ENCODE measurements at regions not wholly inside any gene's neighbourhood (a gene's known extent, or its start where the extent isn't known, plus 50 kb on each side); places are given as distances from the start of the nearest gene placed in this dataset.

DNA sequence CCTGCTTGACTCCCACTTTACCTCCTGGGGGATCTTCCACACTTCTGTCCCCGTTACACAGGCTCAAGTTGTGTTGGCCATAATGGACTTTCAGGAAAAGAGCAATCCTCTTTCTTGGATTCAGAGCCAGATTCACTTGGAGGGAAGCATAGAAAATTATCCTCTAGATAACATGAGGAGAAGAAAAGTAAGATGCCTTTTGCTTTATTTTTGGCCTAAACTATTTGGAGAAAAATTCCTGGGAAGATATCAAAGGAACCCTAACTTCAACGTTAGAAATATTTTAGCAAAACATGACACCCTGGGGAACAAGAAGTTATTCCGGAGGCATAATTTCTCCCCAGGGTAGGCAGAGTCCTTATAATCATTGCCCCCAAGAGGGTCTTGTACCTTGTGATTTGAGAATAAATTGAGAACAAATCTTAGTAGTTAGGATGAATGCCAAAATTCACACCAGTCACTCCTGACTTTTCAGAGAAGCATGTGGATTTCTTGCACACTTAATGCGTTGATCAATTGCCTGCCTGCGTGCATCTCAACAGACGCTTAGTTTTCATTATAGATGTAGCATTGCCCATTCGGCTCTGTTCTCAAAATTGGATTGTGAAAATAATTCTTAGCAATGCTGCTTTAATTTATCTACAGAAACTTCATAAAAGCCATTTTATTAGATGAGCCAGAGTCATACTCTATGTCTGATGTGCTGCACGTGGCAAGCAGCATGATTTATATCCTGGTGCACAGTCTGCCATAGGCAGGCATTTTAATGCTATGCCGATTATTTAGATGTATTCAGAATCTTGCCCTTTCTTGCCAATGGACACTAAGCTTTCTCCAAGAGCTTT is 224.4 kb downstream of the C7orf25 start:
- H3K36me3 ChIP-seq (ENCODE audit: insufficient read depth in 1 of 2, low read depth in 1 of 2): no peaks in the 10 kb centered on the region
- H3K27ac ChIP-seq: no peak overlapping the region
- WGBS, 3 donors: 58 to 60% (median 58%) methylated on average over 9 of the region's 9 CpGs
- peaks cover 0 to 1% (median 0%) of the 10 kb centered on the region in 3 donors for H3K27me3 ChIP-seq (ENCODE audit: insufficient read depth in 3 of 3, low read length in 2 of 3)
- no peak for DNase-seq
- TF ChIP-seq, protein P1, sequence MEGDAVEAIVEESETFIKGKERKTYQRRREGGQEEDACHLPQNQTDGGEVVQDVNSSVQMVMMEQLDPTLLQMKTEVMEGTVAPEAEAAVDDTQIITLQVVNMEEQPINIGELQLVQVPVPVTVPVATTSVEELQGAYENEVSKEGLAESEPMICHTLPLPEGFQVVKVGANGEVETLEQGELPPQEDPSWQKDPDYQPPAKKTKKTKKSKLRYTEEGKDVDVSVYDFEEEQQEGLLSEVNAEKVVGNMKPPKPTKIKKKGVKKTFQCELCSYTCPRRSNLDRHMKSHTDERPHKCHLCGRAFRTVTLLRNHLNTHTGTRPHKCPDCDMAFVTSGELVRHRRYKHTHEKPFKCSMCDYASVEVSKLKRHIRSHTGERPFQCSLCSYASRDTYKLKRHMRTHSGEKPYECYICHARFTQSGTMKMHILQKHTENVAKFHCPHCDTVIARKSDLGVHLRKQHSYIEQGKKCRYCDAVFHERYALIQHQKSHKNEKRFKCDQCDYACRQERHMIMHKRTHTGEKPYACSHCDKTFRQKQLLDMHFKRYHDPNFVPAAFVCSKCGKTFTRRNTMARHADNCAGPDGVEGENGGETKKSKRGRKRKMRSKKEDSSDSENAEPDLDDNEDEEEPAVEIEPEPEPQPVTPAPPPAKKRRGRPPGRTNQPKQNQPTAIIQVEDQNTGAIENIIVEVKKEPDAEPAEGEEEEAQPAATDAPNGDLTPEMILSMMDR (IDR thresholded peaks at IDR 0.05): no peak
- no peaks in the 10 kb centered on the region for H3K9me3 ChIP-seq
- ATAC-seq: no peak
- intact Hi-C loops (cut with DNase I): no loop called here
- no peak overlapping the region for H3K4me3 ChIP-seq
- no peaks in the 10 kb centered on the region for H3K4me1 ChIP-seq

GRCh38 chr7:42686594-42687156 is 225.2 kb downstream of the C7orf25 start:
- Histone ChIP-seq H3K9me3 (no peaks in the 10 kb centered on the region), H3K27me3 (ENCODE audit: insufficient read depth in 3 of 3, low read length in 2 of 3) (peaks cover 0 to 1% (median 0%) of the 10 kb centered on the region in 3 donors), H3K4me3 (no peak overlapping the region), H3K36me3 (ENCODE audit: insufficient read depth in 1 of 2, low read depth in 1 of 2) (no peaks in the 10 kb centered on the region), H3K4me1 (no peaks in the 10 kb centered on the region), H3K27ac (no peak overlapping the region)
- intact Hi-C loops (cut with DNase I): no loop called here
- ATAC-seq (no peak), DNase-seq (no peak)
- TF ChIP-seq, protein P1 (IDR thresholded peaks at IDR 0.05): no peak
- WGBS, 3 donors: 72 to 78% (median 77%) methylated on average over 12 of the region's 12 CpGs

DNA sequence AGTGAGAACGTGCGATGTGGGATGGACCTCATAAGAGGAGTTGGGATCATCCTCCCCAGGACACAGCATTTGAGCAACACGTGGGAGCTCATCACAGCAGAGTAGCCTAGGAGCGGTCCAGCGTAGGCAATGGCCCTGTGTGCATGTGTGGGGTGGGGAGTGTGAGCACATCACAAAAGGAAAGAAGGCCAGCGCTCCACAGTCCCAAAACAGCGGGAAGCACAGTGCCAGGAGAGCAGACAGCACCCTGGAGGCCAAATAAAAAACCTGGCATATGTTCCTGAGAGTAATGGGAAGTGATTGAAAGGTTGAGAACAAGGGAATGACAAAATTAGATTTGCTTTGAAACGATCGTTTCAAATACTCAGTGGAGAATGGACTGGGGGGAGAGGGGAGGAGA is 226.0 kb downstream of the C7orf25 start:
- no peak overlapping the region for H3K27ac ChIP-seq
- 70 to 76% (median 71%) methylated on average over 9 of the region's 9 CpGs for WGBS, 3 donors
- intact Hi-C loops (cut with DNase I): no loop called here
- no peak for DNase-seq
- no peaks in the 10 kb centered on the region for H3K9me3 ChIP-seq
- no peak for ATAC-seq
- H3K36me3 ChIP-seq (ENCODE audit: insufficient read depth in 1 of 2, low read depth in 1 of 2): no peaks in the 10 kb centered on the region
- H3K4me3 ChIP-seq: no peak overlapping the region
- H3K27me3 ChIP-seq (ENCODE audit: insufficient read depth in 3 of 3, low read length in 2 of 3): peaks cover 0 to 1% (median 0%) of the 10 kb centered on the region in 3 donors
- TF ChIP-seq, protein P1 (IDR thresholded peaks at IDR 0.05): no peak
- no peaks in the 10 kb centered on the region for H3K4me1 ChIP-seq

DNA sequence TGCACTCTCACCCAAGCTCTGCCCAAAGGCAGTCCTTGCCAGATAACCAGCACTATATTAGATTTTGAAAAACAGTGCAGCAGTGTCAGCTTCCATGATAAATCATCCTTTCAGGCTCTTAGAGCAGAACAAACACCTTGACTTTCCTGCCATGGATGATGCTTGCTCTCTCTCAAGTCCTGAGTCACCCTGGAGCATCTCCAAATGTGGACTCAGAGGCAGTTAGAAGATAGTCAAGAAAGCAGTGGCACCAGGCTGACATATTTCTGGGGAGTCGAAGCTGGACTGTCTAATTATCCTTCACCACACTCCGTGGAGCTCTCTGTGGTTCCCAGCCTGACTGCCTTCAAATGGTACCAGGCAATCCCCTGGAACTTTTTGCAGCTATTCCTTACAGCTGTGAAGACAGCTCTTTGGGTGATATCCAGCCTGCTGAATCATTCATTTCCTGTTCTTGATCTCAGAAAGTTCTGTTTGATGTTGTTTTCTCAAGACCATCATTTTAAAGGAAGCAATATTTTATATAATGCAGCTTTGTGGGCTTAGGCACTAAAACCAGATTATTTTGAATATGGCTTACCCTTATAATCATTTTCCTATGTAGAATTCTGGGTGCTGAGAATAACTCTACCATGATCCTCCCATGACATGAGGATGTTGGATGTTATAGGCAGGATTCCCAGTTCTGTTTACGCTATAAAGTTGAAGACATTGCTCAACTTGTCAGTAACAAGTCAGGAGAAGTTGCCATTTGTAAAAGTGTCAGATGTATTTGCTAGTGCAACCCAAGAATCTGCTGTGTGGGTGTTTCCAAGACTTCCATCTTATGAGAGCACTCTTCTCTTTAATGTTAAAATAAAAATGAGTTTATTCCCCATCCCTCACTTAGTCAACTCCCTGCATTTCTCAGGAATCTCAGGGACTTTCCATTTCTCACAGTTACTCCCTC is 233.8 kb downstream of the C7orf25 start:
- 22 to 41% (median 25%) methylated on average over 3 of the region's 3 CpGs for WGBS, 3 donors
- no peak for DNase-seq
- H3K36me3 ChIP-seq (ENCODE audit: insufficient read depth in 1 of 2, low read depth in 1 of 2): no peaks in the 10 kb centered on the region
- H3K4me1 ChIP-seq: no peaks in the 10 kb centered on the region
- peak in 3 of 4 donors; percentile 21 to 37 (median 34) for ATAC-seq
- intact Hi-C loops (cut with DNase I): no loop called here
- TF ChIP-seq, protein P1 (IDR thresholded peaks at IDR 0.05): no peak
- H3K27ac ChIP-seq: no peak overlapping the region
- H3K4me3 ChIP-seq: no peak overlapping the region
- H3K27me3 ChIP-seq (ENCODE audit: insufficient read depth in 3 of 3, low read length in 2 of 3): no peaks in the 10 kb centered on the region
- no peaks in the 10 kb centered on the region for H3K9me3 ChIP-seq
